Neuronal stem cell (in vitro differentiated cells): ENCODE measurements at regions not wholly inside any gene's neighbourhood (a gene's known extent, or its start where the extent isn't known, plus 50 kb on each side); places are given as distances from the start of the nearest gene placed in this dataset.
A peak's percentile ranks its signal among the peaks of the same experiment; 100 is the strongest.

Experiments
- DNase-seq: peaks from one replicate; pipeline ENCODE4 v3.0.0-alpha.2; 2013; ENCODE audit warnings: low spot score
- H2AFZ ChIP-seq: one replicate; pipeline ENCODE4 v1.6.1; 2013; ENCODE audit warnings: mild to moderate bottlenecking, low read length, inconsistent platforms
- H2AK5ac ChIP-seq: 2 replicates; pipeline ENCODE4 v1.6.1; 2013; ENCODE audit warnings: low read depth, mild to moderate bottlenecking, inconsistent platforms, low read length, moderate library complexity, mixed read lengths
- H2BK120ac ChIP-seq: 2 replicates; pipeline ENCODE4 v1.6.1; 2013; ENCODE audit warnings: low read depth, mild to moderate bottlenecking, inconsistent platforms, low read length, moderate library complexity, mixed read lengths
- H2BK12ac ChIP-seq: one replicate; pipeline ENCODE4 v1.6.1; 2013; ENCODE audit warnings: low read length, inconsistent platforms
- H2BK15ac ChIP-seq: 2 replicates; pipeline ENCODE4 v1.6.1; 2013; ENCODE audit warnings: mild to moderate bottlenecking, low read length, inconsistent platforms, mixed read lengths
- H2BK5ac ChIP-seq: one replicate; pipeline ENCODE4 v1.6.1; 2013; ENCODE audit warnings: inconsistent platforms, mild to moderate bottlenecking, low read length, moderate library complexity
- H3K14ac ChIP-seq: one replicate; pipeline ENCODE4 v1.6.1; 2013; ENCODE audit warnings: low read length, inconsistent platforms
- H3K18ac ChIP-seq: 2 replicates; pipeline ENCODE4 v1.6.1; 2013; ENCODE audit warnings: low read length, inconsistent platforms
- H3K23ac ChIP-seq: 2 replicates; pipeline ENCODE4 v1.6.1; 2013; ENCODE audit warnings: low read depth, mild to moderate bottlenecking, mixed read lengths, low read length, inconsistent platforms; ENCODE audit not compliant: poor library complexity
- H3K27ac ChIP-seq: replicated peaks from 3 replicates; pipeline ENCODE4 v1.5.1; 2013; ENCODE audit warnings: low read length, inconsistent platforms
- H3K27me3 ChIP-seq, 3 experiments: 2 replicates each; pipeline ENCODE4 v1.6.1; 2013; ENCODE audit warnings: low read length in 3 of 3, mild to moderate bottlenecking in 2 of 3, inconsistent platforms in 1 of 3, low read depth in 1 of 3, mixed read lengths in 1 of 3, moderate library complexity in 1 of 3; ENCODE audit not compliant: control insufficient read depth in 3 of 3, insufficient read depth in 3 of 3
- H3K36me3 ChIP-seq, 2 donors: replicated peaks in 1 of 2; 2 replicates each; pipeline ENCODE4 v1.6.1; 2013; ENCODE audit warnings: low read length in 2 of 2; ENCODE audit not compliant: control insufficient read depth in 2 of 2, insufficient read depth in 2 of 2
- H3K4ac ChIP-seq: 2 replicates; pipeline ENCODE4 v1.6.1; 2013; ENCODE audit warnings: inconsistent platforms, mild to moderate bottlenecking, low read length, moderate library complexity
- H3K4me1 ChIP-seq, 2 donors: 1 replicate in 1 of 2; 2 replicates in 1 of 2; pipeline ENCODE4 v1.6.1; 2013; ENCODE audit warnings: low read length in 2 of 2, low read depth in 1 of 2; ENCODE audit not compliant: control insufficient read depth in 2 of 2, insufficient read depth in 1 of 2
- H3K4me2 ChIP-seq: one replicate; pipeline ENCODE4 v1.6.1; 2013; ENCODE audit warnings: mild to moderate bottlenecking, low read length, inconsistent platforms; ENCODE audit not compliant: insufficient read depth, poor library complexity, severe bottlenecking
- H3K4me3 ChIP-seq, 2 donors: 2 replicates each; pipeline ENCODE4 v1.5.1; 2013; ENCODE audit warnings: low read length in 2 of 2, mild to moderate bottlenecking in 2 of 2, inconsistent platforms in 1 of 2, moderate library complexity in 1 of 2
- H3K79me1 ChIP-seq: one replicate; pipeline ENCODE4 v1.6.1; 2013; ENCODE audit warnings: low read depth, mild to moderate bottlenecking, inconsistent platforms, low read length, moderate library complexity
- H3K9ac ChIP-seq: one replicate; pipeline ENCODE4 v1.6.1; 2013; ENCODE audit warnings: mild to moderate bottlenecking, low read depth, low read length, inconsistent platforms; ENCODE audit not compliant: poor library complexity
- H3K9me3 ChIP-seq, 2 donors: replicated peaks in 1 of 2; 2 replicates each; pipeline versions ENCODE3 to v1.6.1; 2013; ENCODE audit warnings: low read length in 2 of 2, mild to moderate bottlenecking in 2 of 2, inconsistent platforms in 1 of 2, low read depth in 1 of 2, mixed read lengths in 1 of 2, moderate library complexity in 1 of 2; ENCODE audit not compliant: control insufficient read depth in 2 of 2, insufficient read depth in 1 of 2
- H4K8ac ChIP-seq: one replicate; pipeline ENCODE4 v1.6.1; 2013; ENCODE audit warnings: low read depth, mild to moderate bottlenecking, inconsistent platforms, low read length, moderate library complexity
- H4K91ac ChIP-seq: one replicate; pipeline ENCODE4 v1.6.1; 2013; ENCODE audit warnings: low read length, low read depth, mild to moderate bottlenecking, inconsistent platforms; ENCODE audit not compliant: poor library complexity
- WGBS, 2 donors: extraction: QIAGEN DNeasy Blood & Tissue Kit; methylation state at CpG; one replicate each; pipeline ENCODE4 v1.1.7; 2013; ENCODE audit warnings: missing lambda C conversion rate in 2 of 2, mixed read lengths in 1 of 2; ENCODE audit not compliant: insufficient read length in 2 of 2, insufficient replicate concordance in 1 of 2; ENCODE audit errors: extremely low coverage in 2 of 2; 5-methylcytosine and 5-hydroxymethylcytosine counted together

DNA sequence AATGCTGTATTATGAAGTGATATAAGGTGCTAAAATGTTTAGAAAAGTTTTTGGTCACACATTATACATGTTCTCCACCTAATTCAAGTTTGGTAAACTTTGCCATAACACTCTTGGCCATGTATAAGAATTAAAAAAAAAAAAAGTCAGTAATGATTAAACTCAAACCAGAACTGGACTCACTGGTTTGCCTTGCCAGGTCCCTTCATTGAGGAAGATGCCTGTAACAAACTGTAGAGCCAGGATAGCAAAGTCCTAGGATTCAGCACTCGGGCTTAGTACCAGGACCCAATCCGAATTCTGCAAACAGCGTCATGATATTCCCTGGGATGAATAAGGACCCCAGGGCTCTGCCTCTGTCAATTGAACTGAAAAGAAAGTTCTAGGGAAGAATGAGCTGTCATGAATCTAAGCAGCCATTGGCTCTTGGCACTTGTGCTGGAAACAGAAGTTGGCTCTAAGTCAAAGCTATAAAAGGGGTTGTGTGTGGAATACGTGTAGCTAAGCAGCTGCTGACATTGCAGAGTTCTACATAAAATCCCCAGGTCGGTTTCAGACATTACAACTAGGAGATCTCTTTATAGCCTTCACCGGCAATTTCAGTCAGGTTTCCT, 216.9 kb downstream of the C7orf25 start:
- H3K9ac ChIP-seq, result no peak overlapping the region
- H4K8ac ChIP-seq, result no peak overlapping the region
- no peak overlapping the region for H2AFZ ChIP-seq
- H3K79me1 ChIP-seq, result no peaks in the 10 kb centered on the region
- no peak overlapping the region for H2BK15ac ChIP-seq
- no CpG with 5 or more reads among the region's 6 CpGs for WGBS, 2 donors
- no peak overlapping the region for H3K4me2 ChIP-seq
- H3K23ac ChIP-seq, result no peak overlapping the region
- no peak overlapping the region for H4K91ac ChIP-seq
- H3K4me3 ChIP-seq, result no peak overlapping the region
- no peak overlapping the region for H2BK12ac ChIP-seq
- H3K36me3 ChIP-seq, result no peaks in the 10 kb centered on the region
- no peak overlapping the region for H2BK5ac ChIP-seq
- H2BK120ac ChIP-seq, result no peak overlapping the region
- DNase-seq, result no peak
- H2AK5ac ChIP-seq, result no peak overlapping the region
- no peak overlapping the region for H3K18ac ChIP-seq
- H3K14ac ChIP-seq, result no peak overlapping the region
- H3K4me1 ChIP-seq, result no peaks in the 10 kb centered on the region
- H3K27me3 ChIP-seq, result no peaks in the 10 kb centered on the region
- H3K9me3 ChIP-seq, result no peaks in the 10 kb centered on the region
- H3K27ac ChIP-seq, result no peak overlapping the region
- H3K4ac ChIP-seq, result no peak overlapping the region

DNA sequence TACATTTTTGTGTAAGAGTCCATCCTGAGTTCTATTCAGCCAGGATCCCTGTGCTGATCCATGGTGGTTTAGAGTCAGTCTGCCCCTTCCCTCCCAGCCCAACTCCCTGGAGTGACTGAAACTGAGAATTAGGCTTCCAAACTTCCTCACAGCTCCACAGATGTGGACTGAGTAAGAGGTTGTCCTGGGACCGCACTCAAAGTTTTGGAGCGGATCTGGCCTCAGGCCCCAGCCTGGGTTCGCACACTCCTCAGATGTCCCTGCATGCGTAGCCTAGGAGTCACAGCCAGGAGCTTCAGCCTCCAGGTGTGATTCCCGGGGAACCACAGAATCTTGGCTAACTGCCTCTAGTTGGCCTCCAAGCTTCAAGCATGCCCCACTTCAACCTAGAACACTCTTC, 218.1 kb downstream of the C7orf25 start:
- Histone ChIP-seq H3K14ac (no peak overlapping the region), H3K23ac (no peak overlapping the region), H3K4me3 (no peak overlapping the region), H2BK120ac (no peak overlapping the region), H4K91ac (no peak overlapping the region), H2AFZ (no peak overlapping the region), H4K8ac (no peak overlapping the region), H2AK5ac (no peak overlapping the region), H2BK5ac (no peak overlapping the region), H3K18ac (no peak overlapping the region), H3K36me3 (no peaks in the 10 kb centered on the region), H3K9ac (no peak overlapping the region), H3K4me2 (no peak overlapping the region), H3K79me1 (no peaks in the 10 kb centered on the region), H3K27me3 (no peaks in the 10 kb centered on the region), H2BK15ac (no peak overlapping the region), H3K9me3 (no peaks in the 10 kb centered on the region), H3K4ac (no peak overlapping the region), H2BK12ac (no peak overlapping the region), H3K27ac (no peak overlapping the region), H3K4me1 (no peaks in the 10 kb centered on the region)
- WGBS, 2 donors, result no CpG with 5 or more reads among the region's 5 CpGs
- no peak for DNase-seq

DNA sequence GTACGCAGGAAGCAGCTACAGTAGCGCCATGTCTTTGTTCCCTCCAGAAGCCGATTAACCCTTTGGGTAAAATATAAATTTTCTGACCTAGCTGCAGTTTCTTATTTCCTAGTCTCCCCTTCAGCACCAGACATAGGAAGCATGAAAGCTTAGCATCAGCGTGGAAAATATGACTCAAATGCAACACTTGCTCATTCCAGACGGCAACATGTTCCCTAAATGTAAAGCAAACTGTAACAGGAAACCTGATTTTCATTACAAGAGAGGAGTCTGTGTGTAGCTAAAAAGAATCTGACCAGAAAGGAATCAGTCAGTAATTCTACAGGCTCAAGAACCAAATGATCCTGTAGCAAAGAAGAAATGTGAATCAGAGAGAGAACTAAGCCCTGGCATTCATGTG, 219.2 kb downstream of the C7orf25 start:
- no peaks in the 10 kb centered on the region for H3K27me3 ChIP-seq
- H4K91ac ChIP-seq, result no peak overlapping the region
- no peak overlapping the region for H3K14ac ChIP-seq
- H3K4me3 ChIP-seq, result no peak overlapping the region
- no peak overlapping the region for H2BK12ac ChIP-seq
- H2BK5ac ChIP-seq, result no peak overlapping the region
- H4K8ac ChIP-seq, result no peak overlapping the region
- H2AK5ac ChIP-seq, result no peak overlapping the region
- H3K79me1 ChIP-seq, result no peaks in the 10 kb centered on the region
- peak overlapping the region; percentile 43 for H2AFZ ChIP-seq
- no peaks in the 10 kb centered on the region for H3K36me3 ChIP-seq
- H2BK120ac ChIP-seq, result no peak overlapping the region
- no peak overlapping the region for H3K23ac ChIP-seq
- no peak overlapping the region for H3K9ac ChIP-seq
- H3K4me1 ChIP-seq, result peaks cover 0 to 4% of the 10 kb centered on the region in 2 donors
- no CpG with 5 or more reads among the region's 5 CpGs for WGBS, 2 donors
- H3K9me3 ChIP-seq, result no peaks in the 10 kb centered on the region
- no peak overlapping the region for H3K27ac ChIP-seq
- H3K4me2 ChIP-seq, result no peak overlapping the region
- H3K18ac ChIP-seq, result no peak overlapping the region
- no peak for DNase-seq
- H2BK15ac ChIP-seq, result no peak overlapping the region
- no peak overlapping the region for H3K4ac ChIP-seq

DNA sequence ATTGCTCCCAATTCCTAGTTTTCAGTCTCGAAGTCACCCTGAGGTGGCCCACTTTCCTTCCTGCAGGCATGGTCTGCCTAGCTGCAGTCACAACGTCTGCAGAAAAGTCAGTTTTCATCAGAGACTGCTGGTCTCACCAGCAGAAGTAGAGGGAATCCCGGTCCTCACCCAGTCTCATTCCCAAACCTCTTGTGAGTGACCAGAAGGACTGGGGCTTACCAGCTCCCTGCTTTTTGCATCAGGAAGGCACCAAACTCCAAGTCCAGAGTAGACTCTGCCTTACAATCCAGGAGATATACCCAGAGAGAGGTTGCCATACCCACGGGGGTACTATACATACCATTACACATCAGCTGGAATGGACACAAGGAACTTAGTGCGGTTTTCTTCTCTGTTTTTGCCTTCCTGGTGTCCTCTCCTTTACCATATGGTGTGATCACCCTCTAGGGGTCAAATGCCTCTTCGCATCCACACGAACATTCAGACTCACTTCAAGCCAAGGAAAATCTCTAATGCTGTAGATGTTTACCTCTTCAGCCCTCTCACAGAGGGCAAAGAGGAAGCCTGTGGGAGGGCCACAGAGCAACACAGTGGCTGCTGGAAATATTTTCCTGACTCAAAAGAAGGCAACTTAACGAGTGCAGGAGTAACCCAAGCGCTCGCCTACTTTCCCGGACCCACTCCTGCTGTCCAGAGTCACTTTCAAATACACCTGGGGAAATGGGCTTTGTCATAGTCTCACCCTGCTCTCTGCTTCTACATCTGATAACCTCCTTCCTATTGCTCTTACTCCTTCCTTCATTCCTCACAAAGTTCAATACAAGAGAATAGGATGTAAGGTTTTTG, 220.9 kb downstream of the C7orf25 start:
- Histone ChIP-seq H4K91ac (no peak overlapping the region), H2BK120ac (no peak overlapping the region), H3K4ac (no peak overlapping the region), H3K23ac (no peak overlapping the region), H2BK5ac (no peak overlapping the region), H2AK5ac (no peak overlapping the region), H3K4me1 (peaks cover 5 to 20% of the 10 kb centered on the region in 2 donors), H3K14ac (no peak overlapping the region), H3K27ac (no peak overlapping the region), H3K79me1 (no peaks in the 10 kb centered on the region), H3K18ac (peak overlapping the region; percentile 45), H2BK15ac (no peak overlapping the region), H3K9ac (no peak overlapping the region), H3K4me2 (no peak overlapping the region), H3K9me3 (no peaks in the 10 kb centered on the region), H3K36me3 (no peaks in the 10 kb centered on the region), H3K4me3 (no peak overlapping the region), H2AFZ (peak overlapping the region; percentile 41), H3K27me3 (no peaks in the 10 kb centered on the region), H2BK12ac (no peak overlapping the region), H4K8ac (no peak overlapping the region)
- no CpG with 5 or more reads among the region's 11 CpGs for WGBS, 2 donors
- DNase-seq, result peak; percentile 41
